GM23338 (cell line): ENCODE measurements at regions not wholly inside any gene's neighbourhood (a gene's known extent, or its start where the extent isn't known, plus 50 kb on each side); places are given as distances from the start of the nearest gene placed in this dataset.

ENCODE experiments used
- CREB1 ChIP-seq: fragments of 250-450 bp; sonication (Bioruptor Pico); IDR thresholded peaks from 2 replicates; pipeline ENCODE4 v1.5.0; 2020; ENCODE audit warnings: low read depth, mild to moderate bottlenecking, moderate library complexity
- EZH2 ChIP-seq: fragments of 200-600 bp; sonication (generic); IDR thresholded peaks from one replicate; pipeline ENCODE4 v1.8.0; 2017; ENCODE audit warnings: antibody characterized with exemption, mild to moderate bottlenecking, low read depth; ENCODE audit not compliant: unreplicated experiment
- EZH2phosphoT487 ChIP-seq: fragments of 200-600 bp; sonication (generic); IDR thresholded peaks from one replicate; pipeline ENCODE4 v1.8.1; 2018; ENCODE audit warnings: antibody characterized with exemption; ENCODE audit not compliant: unreplicated experiment
- JUNB ChIP-seq: IDR thresholded peaks from one replicate; pipeline ENCODE4 v1.6.1; 2016; ENCODE audit warnings: antibody characterized with exemption; ENCODE audit not compliant: unreplicated experiment
- NANOG ChIP-seq: IDR thresholded peaks from 2 replicates; pipeline ENCODE4 v1.6.1; 2016; ENCODE audit warnings: antibody characterized with exemption, borderline replicate concordance
- POLR2AphosphoS5 ChIP-seq: IDR thresholded peaks from 2 replicates; pipeline ENCODE4 v1.6.1; 2016; ENCODE audit warnings: antibody characterized with exemption, low read depth
- ZNF114 ChIP-seq: fragments of 250-450 bp; sonication (Bioruptor Pico); IDR thresholded peaks from 2 replicates; pipeline ENCODE4 v1.5.0; 2020; ENCODE audit warnings: mild to moderate bottlenecking, moderate library complexity
- TF ChIP-seq, protein P1 (sequence below), 2 experiments: fragments of 200-600 bp in 1 of 2; sonication (generic) in 1 of 2; conservative IDR thresholded peaks; 2 replicates each; pipeline versions ENCODE4 v1.5.1 to v1.6.1; 2016 to 2017; ENCODE audit warnings: antibody characterized with exemption in 2 of 2, low read depth in 2 of 2, mild to moderate bottlenecking in 2 of 2, moderate library complexity in 1 of 2
- TF ChIP-seq, protein P2 (sequence below): IDR thresholded peaks from one replicate; pipeline ENCODE4 v1.6.1; 2018; ENCODE audit warnings: antibody characterized with exemption; ENCODE audit not compliant: unreplicated experiment

DNA sequence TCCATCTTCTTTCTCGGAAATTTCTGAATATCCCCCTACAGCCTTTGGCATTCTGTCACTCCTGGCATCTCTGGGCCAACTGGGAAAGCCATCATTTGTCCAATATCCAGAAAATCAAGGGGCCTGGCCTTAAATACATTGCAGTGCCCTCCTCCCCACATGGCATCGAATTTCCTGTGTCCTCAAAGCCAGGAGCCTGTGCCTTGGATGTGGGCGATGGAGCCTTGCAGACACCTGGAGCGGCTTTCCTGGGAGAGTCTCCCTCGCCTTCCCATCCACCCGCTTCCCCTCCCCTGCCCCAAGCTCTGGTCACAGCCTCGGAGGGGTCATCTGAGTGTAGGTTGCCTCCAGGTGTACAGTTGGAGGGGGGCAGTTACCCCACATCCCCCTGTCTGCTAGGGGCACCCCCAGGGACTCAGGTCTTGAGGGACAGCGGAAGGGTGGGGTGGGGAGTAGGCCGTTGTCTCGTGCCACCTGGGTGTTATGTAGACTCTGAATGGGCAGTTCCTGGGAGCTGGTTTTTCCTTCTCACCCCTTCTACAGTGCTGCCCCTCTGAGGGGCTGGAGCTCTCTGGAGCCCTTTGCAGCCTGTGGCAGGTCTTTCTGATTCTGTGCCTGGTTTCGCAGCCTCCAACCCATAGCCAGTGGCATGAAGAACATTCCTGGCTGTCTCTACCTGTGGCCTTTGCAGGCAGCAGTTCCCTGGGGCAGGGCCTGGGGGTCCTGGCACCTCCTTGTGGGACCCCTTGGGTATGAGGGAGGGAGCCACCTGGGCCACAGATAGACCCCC lies 239.8 kb downstream of the SEC14L1 start:
- TF ChIP-seq EZH2phosphoT487 (no peak), NANOG (no peak), EZH2 (no peak), POLR2AphosphoS5 (no peak), ZNF114 (CRISPR knock-in tag) (no peak), JUNB (no peak), CREB1 (CRISPR knock-in tag) (no peak)
- TF ChIP-seq, protein P1, sequence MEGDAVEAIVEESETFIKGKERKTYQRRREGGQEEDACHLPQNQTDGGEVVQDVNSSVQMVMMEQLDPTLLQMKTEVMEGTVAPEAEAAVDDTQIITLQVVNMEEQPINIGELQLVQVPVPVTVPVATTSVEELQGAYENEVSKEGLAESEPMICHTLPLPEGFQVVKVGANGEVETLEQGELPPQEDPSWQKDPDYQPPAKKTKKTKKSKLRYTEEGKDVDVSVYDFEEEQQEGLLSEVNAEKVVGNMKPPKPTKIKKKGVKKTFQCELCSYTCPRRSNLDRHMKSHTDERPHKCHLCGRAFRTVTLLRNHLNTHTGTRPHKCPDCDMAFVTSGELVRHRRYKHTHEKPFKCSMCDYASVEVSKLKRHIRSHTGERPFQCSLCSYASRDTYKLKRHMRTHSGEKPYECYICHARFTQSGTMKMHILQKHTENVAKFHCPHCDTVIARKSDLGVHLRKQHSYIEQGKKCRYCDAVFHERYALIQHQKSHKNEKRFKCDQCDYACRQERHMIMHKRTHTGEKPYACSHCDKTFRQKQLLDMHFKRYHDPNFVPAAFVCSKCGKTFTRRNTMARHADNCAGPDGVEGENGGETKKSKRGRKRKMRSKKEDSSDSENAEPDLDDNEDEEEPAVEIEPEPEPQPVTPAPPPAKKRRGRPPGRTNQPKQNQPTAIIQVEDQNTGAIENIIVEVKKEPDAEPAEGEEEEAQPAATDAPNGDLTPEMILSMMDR (conservative IDR thresholded peaks at IDR 0.05; ENCODE audit: low read depth in 2 of 2): no peak
- TF ChIP-seq, protein P2, sequence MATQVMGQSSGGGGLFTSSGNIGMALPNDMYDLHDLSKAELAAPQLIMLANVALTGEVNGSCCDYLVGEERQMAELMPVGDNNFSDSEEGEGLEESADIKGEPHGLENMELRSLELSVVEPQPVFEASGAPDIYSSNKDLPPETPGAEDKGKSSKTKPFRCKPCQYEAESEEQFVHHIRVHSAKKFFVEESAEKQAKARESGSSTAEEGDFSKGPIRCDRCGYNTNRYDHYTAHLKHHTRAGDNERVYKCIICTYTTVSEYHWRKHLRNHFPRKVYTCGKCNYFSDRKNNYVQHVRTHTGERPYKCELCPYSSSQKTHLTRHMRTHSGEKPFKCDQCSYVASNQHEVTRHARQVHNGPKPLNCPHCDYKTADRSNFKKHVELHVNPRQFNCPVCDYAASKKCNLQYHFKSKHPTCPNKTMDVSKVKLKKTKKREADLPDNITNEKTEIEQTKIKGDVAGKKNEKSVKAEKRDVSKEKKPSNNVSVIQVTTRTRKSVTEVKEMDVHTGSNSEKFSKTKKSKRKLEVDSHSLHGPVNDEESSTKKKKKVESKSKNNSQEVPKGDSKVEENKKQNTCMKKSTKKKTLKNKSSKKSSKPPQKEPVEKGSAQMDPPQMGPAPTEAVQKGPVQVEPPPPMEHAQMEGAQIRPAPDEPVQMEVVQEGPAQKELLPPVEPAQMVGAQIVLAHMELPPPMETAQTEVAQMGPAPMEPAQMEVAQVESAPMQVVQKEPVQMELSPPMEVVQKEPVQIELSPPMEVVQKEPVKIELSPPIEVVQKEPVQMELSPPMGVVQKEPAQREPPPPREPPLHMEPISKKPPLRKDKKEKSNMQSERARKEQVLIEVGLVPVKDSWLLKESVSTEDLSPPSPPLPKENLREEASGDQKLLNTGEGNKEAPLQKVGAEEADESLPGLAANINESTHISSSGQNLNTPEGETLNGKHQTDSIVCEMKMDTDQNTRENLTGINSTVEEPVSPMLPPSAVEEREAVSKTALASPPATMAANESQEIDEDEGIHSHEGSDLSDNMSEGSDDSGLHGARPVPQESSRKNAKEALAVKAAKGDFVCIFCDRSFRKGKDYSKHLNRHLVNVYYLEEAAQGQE: no peak
